ENCODE measurements at regions not wholly inside any gene's neighbourhood (a gene's known extent, or its start where the extent isn't known, plus 50 kb on each side); places are given as distances from the start of the nearest gene placed in this dataset.

DNA sequence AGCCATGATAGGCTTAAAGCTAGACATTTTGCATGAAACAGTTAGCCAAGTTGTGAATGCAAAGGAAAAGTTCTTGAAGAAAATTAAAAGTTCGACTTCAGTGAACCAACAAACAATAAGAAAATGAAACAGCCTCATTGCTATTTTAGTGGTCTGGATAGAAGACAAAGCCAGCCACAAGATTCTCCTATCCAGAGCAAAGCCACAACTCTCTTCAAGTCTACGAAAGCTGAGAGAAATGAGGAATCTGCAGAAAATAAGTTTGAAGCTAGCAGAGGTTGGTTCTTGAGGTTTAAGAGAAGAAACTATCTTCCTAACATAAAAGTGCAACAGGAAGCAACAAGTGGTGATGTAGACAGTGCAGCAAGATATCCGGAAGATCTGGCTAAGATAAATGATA, 271.4 kb upstream of the GRM3 start:
- TF ChIP-seq, protein P1, sequence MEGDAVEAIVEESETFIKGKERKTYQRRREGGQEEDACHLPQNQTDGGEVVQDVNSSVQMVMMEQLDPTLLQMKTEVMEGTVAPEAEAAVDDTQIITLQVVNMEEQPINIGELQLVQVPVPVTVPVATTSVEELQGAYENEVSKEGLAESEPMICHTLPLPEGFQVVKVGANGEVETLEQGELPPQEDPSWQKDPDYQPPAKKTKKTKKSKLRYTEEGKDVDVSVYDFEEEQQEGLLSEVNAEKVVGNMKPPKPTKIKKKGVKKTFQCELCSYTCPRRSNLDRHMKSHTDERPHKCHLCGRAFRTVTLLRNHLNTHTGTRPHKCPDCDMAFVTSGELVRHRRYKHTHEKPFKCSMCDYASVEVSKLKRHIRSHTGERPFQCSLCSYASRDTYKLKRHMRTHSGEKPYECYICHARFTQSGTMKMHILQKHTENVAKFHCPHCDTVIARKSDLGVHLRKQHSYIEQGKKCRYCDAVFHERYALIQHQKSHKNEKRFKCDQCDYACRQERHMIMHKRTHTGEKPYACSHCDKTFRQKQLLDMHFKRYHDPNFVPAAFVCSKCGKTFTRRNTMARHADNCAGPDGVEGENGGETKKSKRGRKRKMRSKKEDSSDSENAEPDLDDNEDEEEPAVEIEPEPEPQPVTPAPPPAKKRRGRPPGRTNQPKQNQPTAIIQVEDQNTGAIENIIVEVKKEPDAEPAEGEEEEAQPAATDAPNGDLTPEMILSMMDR (IDR thresholded peaks at IDR 0.05): no peak
- TF ChIP-seq SMC3 (IDR thresholded peaks at IDR 0.05) (no peak), JUNB (IDR thresholded peaks at IDR 0.05) (no peak), USF2 (IDR thresholded peaks at IDR 0.05) (no peak)

Measured in A549 (cell line).